ENCODE measurements at regions not wholly inside any gene's neighbourhood (a gene's known extent, or its start where the extent isn't known, plus 50 kb on each side); places are given as distances from the start of the nearest gene placed in this dataset.

DNA sequence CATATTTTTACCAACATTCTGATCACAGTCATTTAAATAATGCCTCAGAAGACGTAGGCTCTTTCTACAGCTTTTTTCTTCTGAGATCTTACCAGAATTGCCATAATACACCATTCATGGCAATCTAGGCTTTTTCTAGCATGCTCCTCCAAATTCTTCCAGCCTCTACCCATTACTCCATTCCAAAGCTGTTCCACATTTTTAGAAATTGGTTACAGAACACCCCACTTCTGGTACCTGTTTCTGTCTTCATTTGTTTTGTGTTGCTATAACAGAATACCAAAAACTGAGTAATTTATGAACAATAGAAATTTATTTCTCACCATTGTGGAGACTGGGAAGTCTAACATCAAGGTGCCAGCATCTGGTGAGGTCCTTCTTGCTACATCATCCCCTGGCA, 385.4 kb downstream of the BRINP2 start:
- TF ChIP-seq, protein P1, sequence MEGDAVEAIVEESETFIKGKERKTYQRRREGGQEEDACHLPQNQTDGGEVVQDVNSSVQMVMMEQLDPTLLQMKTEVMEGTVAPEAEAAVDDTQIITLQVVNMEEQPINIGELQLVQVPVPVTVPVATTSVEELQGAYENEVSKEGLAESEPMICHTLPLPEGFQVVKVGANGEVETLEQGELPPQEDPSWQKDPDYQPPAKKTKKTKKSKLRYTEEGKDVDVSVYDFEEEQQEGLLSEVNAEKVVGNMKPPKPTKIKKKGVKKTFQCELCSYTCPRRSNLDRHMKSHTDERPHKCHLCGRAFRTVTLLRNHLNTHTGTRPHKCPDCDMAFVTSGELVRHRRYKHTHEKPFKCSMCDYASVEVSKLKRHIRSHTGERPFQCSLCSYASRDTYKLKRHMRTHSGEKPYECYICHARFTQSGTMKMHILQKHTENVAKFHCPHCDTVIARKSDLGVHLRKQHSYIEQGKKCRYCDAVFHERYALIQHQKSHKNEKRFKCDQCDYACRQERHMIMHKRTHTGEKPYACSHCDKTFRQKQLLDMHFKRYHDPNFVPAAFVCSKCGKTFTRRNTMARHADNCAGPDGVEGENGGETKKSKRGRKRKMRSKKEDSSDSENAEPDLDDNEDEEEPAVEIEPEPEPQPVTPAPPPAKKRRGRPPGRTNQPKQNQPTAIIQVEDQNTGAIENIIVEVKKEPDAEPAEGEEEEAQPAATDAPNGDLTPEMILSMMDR (IDR thresholded peaks at IDR 0.05; ENCODE audit: insufficient read depth, low read depth, low read length): no peak
- CTCF ChIA-PET: interaction anchor here (0.8 kb wide), 1 partner anchor 11 kb away, joined by 3 read pairs; no protein-coding TSS in a partner anchor

DNA sequence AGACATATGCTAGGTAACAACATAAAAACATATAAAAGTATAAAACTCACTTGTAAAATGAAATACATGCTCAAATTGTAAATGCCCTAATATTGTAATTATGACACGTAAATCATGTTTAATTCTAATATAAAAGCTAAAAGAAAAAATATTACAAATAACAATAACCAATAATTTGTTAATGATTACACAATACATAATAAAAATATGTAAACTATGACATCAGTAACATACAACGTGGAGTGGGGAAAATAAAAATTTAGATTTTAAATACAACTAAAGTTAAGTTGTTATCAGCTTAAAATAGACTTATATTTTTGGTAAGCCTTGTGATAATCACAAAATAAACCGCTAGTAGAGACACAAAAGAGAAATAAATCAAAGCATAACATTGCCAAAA, 376.4 kb downstream of the BRINP2 start:
- TF ChIP-seq, protein P1 (IDR thresholded peaks at IDR 0.05; ENCODE audit: insufficient read depth, low read depth, low read length): no peak
- DNase-seq (ENCODE audit: low read depth): no peak
- POLR2A ChIA-PET: no interaction called here
- no peaks in the 10 kb centered on the region for H3K36me3 ChIP-seq (ENCODE audit: control insufficient read depth, insufficient read depth, low read length)
- CTCF ChIA-PET: no interaction called here
- H3K4me3 ChIP-seq (ENCODE audit: low read depth, low read length): no peak overlapping the region
- H3K27me3 ChIP-seq (ENCODE audit: control insufficient read depth, insufficient read depth, low read length): no peaks in the 10 kb centered on the region

More for the DNA sequence above, 385.4 kb downstream of the BRINP2 start:
- no peak for DNase-seq (ENCODE audit: low read depth)
- no peak overlapping the region for H3K4me3 ChIP-seq (ENCODE audit: low read depth, low read length)
- H3K27me3 ChIP-seq (ENCODE audit: control insufficient read depth, insufficient read depth, low read length): no peaks in the 10 kb centered on the region
- POLR2A ChIA-PET: no interaction called here
- no peaks in the 10 kb centered on the region for H3K36me3 ChIP-seq (ENCODE audit: control insufficient read depth, insufficient read depth, low read length)

DNA sequence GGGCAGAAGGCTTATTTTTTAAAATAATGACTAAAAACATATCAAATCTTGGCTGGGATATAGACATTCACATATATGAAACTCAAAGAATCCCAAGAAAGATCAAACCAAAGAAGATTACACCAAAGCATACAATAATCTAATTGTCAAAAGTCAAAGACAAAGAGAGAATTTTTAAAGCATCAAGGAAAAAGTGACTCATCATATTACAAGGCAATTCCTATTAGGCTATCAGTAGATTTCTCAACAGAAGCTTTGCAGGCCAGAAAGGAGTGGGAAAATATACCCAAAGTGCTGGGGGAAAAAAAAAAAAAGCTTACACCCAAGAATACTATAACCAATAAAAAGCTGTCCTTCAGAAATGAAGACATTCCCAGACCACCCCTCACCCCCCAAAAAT, 375.6 kb downstream of the BRINP2 start:
- ChIA-PET CTCF (interaction anchor here (0.7 kb wide), 1 partner anchor 666 kb away, joined by 3 read pairs; no protein-coding TSS in a partner anchor), POLR2A (no interaction called here)
- DNase-seq (ENCODE audit: low read depth): no peak
- Histone ChIP-seq H3K36me3 (ENCODE audit: control insufficient read depth, insufficient read depth, low read length) (no peaks in the 10 kb centered on the region), H3K4me3 (ENCODE audit: low read depth, low read length) (no peak overlapping the region), H3K27me3 (ENCODE audit: control insufficient read depth, insufficient read depth, low read length) (no peaks in the 10 kb centered on the region)
- TF ChIP-seq, protein P1 (IDR thresholded peaks at IDR 0.05; ENCODE audit: insufficient read depth, low read depth, low read length): no peak

DNA sequence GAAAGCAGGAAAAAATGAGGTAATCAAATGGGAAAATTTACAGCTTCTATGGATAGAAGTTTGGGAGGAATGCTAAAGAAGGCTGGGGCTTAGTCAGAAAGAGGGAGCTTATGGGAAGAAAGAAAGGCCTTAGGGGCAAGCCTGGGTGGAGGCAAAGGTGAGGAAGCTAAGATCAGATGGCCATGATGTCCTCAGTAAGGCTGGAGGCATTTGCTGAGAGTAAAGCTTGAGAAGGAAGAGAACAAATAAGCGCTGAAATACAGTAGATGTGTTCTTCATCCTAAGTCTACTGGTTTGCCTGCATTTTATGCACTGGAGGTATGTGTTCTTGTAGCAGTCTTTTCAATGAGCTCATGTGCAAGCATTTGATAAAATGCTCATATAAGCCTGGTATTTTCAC, 355.4 kb downstream of the BRINP2 start:
- no peak overlapping the region for H3K4me3 ChIP-seq (ENCODE audit: low read depth, low read length)
- TF ChIP-seq, protein P1 (IDR thresholded peaks at IDR 0.05; ENCODE audit: insufficient read depth, low read depth, low read length): no peak
- no peaks in the 10 kb centered on the region for H3K36me3 ChIP-seq (ENCODE audit: control insufficient read depth, insufficient read depth, low read length)
- ChIA-PET POLR2A (no interaction called here), CTCF (no interaction called here)
- no peak for DNase-seq (ENCODE audit: low read depth)
- H3K27me3 ChIP-seq (ENCODE audit: control insufficient read depth, insufficient read depth, low read length): no peaks in the 10 kb centered on the region

DNA sequence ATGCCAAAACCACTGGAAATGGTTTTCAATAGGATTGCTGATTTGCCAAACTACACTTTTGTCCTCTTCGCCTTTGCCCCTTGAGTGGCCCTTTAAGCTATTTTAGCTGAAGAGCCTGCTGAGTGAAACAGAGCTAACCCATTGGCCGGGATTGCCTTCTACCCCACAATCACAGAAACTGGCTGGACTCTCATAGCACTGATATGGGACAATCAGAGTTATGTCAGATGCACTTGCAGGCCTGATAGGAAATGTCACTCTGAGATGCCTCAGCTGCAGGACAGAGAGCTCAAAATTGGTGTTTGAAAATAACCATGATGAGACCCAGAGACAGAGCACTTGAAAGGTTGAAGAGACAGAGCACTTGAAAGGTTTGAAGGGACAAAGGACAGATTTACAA, 354.4 kb downstream of the BRINP2 start:
- ChIA-PET POLR2A (no interaction called here), CTCF (no interaction called here)
- H3K4me3 ChIP-seq (ENCODE audit: low read depth, low read length): no peak overlapping the region
- TF ChIP-seq, protein P1 (IDR thresholded peaks at IDR 0.05; ENCODE audit: insufficient read depth, low read depth, low read length): no peak
- no peaks in the 10 kb centered on the region for H3K27me3 ChIP-seq (ENCODE audit: control insufficient read depth, insufficient read depth, low read length)
- no peaks in the 10 kb centered on the region for H3K36me3 ChIP-seq (ENCODE audit: control insufficient read depth, insufficient read depth, low read length)
- DNase-seq (ENCODE audit: low read depth): no peak
